HepG2 (cell line): ENCODE measurements at regions not wholly inside any gene's neighbourhood (a gene's known extent, or its start where the extent isn't known, plus 50 kb on each side); places are given as distances from the start of the nearest gene placed in this dataset.

Experiments used
- ATAC-seq: fragments of 200-7000 bp; cut with Tn5 transposase; 3 replicates; pipeline ENCODE4 v1.9.1; 2020; ENCODE audit warnings: mild to moderate bottlenecking, moderate library complexity
- BruUV-seq: library from RNA; stranded (reverse); fragments of 400-500 nt; replicated peaks from 2 replicates; lab custom pipeline; 2021; lab: Mats Ljungman, UMichigan
- CTCF ChIA-PET: fragments of 300-600 bp; formaldehyde crosslinking; extraction: SDS; loops from one replicate; lab custom pipeline; 2021; ENCODE audit warnings: low total read pairs, inconsistent platforms, low intra/inter-chr PET ratio; lab: Yijun Ruan, JAX
- POLR2A ChIA-PET: fragments of 350-600 bp; sonication (Branson Sonifier 250); formaldehyde crosslinking; loops from one replicate; lab custom pipeline; 2020; ENCODE audit warnings: antibody characterized with exemption, inconsistent platforms; lab: Yijun Ruan, JAX
- DNase-seq: peaks from one replicate; pipeline ENCODE4 v3.0.0-alpha.2; 2015; ENCODE audit warnings: low spot score
- FAIRE-seq: peaks from 3 replicates; lab custom pipeline; 2011; peaks lifted over from hg19 to GRCh38; lab: Jason Lieb, UNC
- H2AFZ ChIP-seq: one replicate; pipeline ENCODE4 v1.6.1; 2011; ENCODE audit warnings: low read length, inconsistent platforms
- H3K27ac ChIP-seq: fragments of 300-600 bp; 3 replicates; pipeline ENCODE4 v1.8.0; 2011; ENCODE audit warnings: mixed run types, mild to moderate bottlenecking, mixed read lengths, low read length, inconsistent platforms; ENCODE audit not compliant: insufficient read depth; ENCODE audit errors: extremely low read length
- H3K27me3 ChIP-seq, 2 experiments: fragments of 200-600 bp in 1 of 2; 2 replicates in 1 of 2; 3 replicates in 1 of 2; pipeline versions ENCODE4 v1.6.0 to v1.8.0; 2011; ENCODE audit warnings: low read length in 2 of 2, mild to moderate bottlenecking in 2 of 2, moderate library complexity in 2 of 2, inconsistent platforms in 1 of 2; ENCODE audit not compliant: insufficient read depth in 2 of 2, control insufficient read depth in 1 of 2
- H3K36me3 ChIP-seq, 2 experiments: fragments of 200-600 bp in 1 of 2; replicated peaks in 1 of 2; 2 replicates in 1 of 2; 3 replicates in 1 of 2; pipeline versions ENCODE4 v1.5.1 to v1.8.0; 2011; ENCODE audit warnings: low read length in 2 of 2, inconsistent platforms in 1 of 2; ENCODE audit not compliant: insufficient read depth in 2 of 2, control insufficient read depth in 1 of 2
- H3K4me1 ChIP-seq: 2 replicates; pipeline ENCODE4 v1.5.1; 2012; ENCODE audit warnings: low read length, inconsistent platforms; ENCODE audit not compliant: insufficient read depth
- H3K4me2 ChIP-seq: 2 replicates; pipeline ENCODE4 v1.6.0; 2011; ENCODE audit warnings: low read depth, low read length, inconsistent platforms
- H3K4me3 ChIP-seq, 3 experiments: fragments of 200-600 bp in 1 of 3; sonication (generic), shearing (Covaris generic) in 1 of 3; replicated peaks in 1 of 3; 2 replicates each; pipeline ENCODE4 v1.5.1; 2011 to 2016; ENCODE audit warnings: low read length in 3 of 3, inconsistent platforms in 2 of 3, low read depth in 2 of 3, mild to moderate bottlenecking in 2 of 3, control low read depth in 1 of 3, mixed read lengths in 1 of 3; ENCODE audit not compliant: insufficient read depth in 1 of 3
- H3K79me2 ChIP-seq: one replicate; pipeline ENCODE4 v1.6.1; 2011; ENCODE audit warnings: low read length, inconsistent platforms; ENCODE audit not compliant: insufficient read depth
- H3K9ac ChIP-seq: 2 replicates; pipeline ENCODE4 v1.6.0; 2011; ENCODE audit warnings: mild to moderate bottlenecking, low read depth, low read length, inconsistent platforms; ENCODE audit not compliant: insufficient read depth
- H3K9me3 ChIP-seq: 2 replicates; pipeline ENCODE4 v1.5.1; 2012; ENCODE audit warnings: mild to moderate bottlenecking, low read length
- H4K20me1 ChIP-seq: 2 replicates; pipeline ENCODE4 v1.6.0; 2011; ENCODE audit warnings: inconsistent platforms, mild to moderate bottlenecking, low read length, moderate library complexity; ENCODE audit not compliant: insufficient read depth
- AGO1 ChIP-seq: fragments of 200-400 bp; formaldehyde crosslinking; IDR thresholded peaks from 2 replicates; pipeline ENCODE4 v1.6.1; 2017; ENCODE audit warnings: mild to moderate bottlenecking, low read depth, low read length, moderate library complexity; ENCODE audit not compliant: poor library complexity, severe bottlenecking
- ARNT ChIP-seq: fragments of 450-650 bp; IDR thresholded peaks from 2 replicates; pipeline ENCODE4 v1.6.1; 2017
- DRAP1 ChIP-seq: IDR thresholded peaks from 2 replicates; pipeline ENCODE4 v1.6.1; 2016; ENCODE audit warnings: missing genetic modification reagents, missing compliant biosample characterization
- HMGA1 ChIP-seq: sonication (generic); formaldehyde crosslinking; conservative IDR thresholded peaks from 2 replicates; pipeline ENCODE4 v1.4.0; 2020; ENCODE audit warnings: missing genetic modification reagents
- MTA1 ChIP-seq: sonication (generic); formaldehyde crosslinking; IDR thresholded peaks from 2 replicates; pipeline ENCODE4 v1.4.0; 2020; ENCODE audit warnings: missing genetic modification reagents, mild to moderate bottlenecking, borderline replicate concordance
- NCOA2 ChIP-seq: sonication (generic); formaldehyde crosslinking; IDR thresholded peaks from 2 replicates; pipeline ENCODE4 v1.8.0; 2022; ENCODE audit warnings: inconsistent platforms
- PRDM15 ChIP-seq: sonication (generic); formaldehyde crosslinking; IDR thresholded peaks from 2 replicates; pipeline ENCODE4 v1.4.0; 2020; ENCODE audit warnings: missing genetic modification reagents
- RBM39 ChIP-seq: fragments of 200-400 bp; formaldehyde crosslinking; IDR thresholded peaks from one replicate; pipeline ENCODE4 v1.6.1; 2018; ENCODE audit warnings: antibody characterized with exemption, mild to moderate bottlenecking, low read depth, low read length; ENCODE audit not compliant: poor library complexity, severe bottlenecking
- ZNF296 ChIP-seq: sonication (generic); formaldehyde crosslinking; conservative IDR thresholded peaks from 2 replicates; pipeline ENCODE4 v1.5.0; 2020; ENCODE audit warnings: mild to moderate bottlenecking, missing genetic modification reagents
- WGBS: methylation state at CpG from one replicate; pipeline ENCODE4 v1.1.6; 2017; ENCODE audit warnings: low lambda C conversion rate; 5-methylcytosine and 5-hydroxymethylcytosine counted together
- in situ Hi-C: cut with HindIII; loops from 2 replicates; pipeline ENCODE4 v1.10.0; 2017; ENCODE audit warnings: low pct_unique_long_range_greater_than_20kb; ENCODE audit not compliant: extremely low pct_ligation_motif_present
- intact Hi-C: fragments of 100-400 bp; cut with micrococcal nuclease; formaldehyde crosslinking; loops from one replicate; pipeline ENCODE4 v1.10.0; 2022; ENCODE audit not compliant: unreplicated experiment
- TF ChIP-seq, protein P1 (sequence below): sonication (generic); formaldehyde crosslinking; IDR thresholded peaks from 2 replicates; pipeline ENCODE4 v1.5.0; 2020; ENCODE audit warnings: mild to moderate bottlenecking, missing genetic modification reagents
- TF ChIP-seq, protein P2 (sequence below): sonication (generic); formaldehyde crosslinking; IDR thresholded peaks from 2 replicates; pipeline ENCODE4 v1.8.1; 2023; ENCODE audit warnings: missing genetic modification reagents, mild to moderate bottlenecking, borderline replicate concordance

DNA sequence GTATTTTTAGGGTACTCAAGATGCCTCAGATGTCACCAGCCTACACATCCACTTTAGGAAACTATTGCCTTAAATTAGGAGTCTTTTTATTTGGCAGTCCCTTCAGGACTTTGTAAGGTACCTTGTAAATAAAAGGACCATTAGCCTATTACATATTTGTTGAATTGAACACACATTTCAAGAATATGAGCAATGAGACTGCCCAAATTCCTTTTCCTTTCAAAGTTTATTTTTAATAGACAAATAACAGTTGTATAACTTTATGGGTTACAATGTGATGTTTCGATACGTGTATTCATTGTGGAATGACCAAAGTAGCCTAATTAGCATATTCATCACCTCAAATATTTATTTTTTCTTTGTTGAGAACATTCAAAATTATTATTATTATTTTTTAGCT lies 176.7 kb upstream of the PDZRN3 start:
- no peaks in the 10 kb centered on the region for H3K36me3 ChIP-seq
- no peaks in the 10 kb centered on the region for H4K20me1 ChIP-seq
- POLR2A ChIA-PET, result no interaction called here
- ATAC-seq (no peak), DNase-seq (no peak), FAIRE-seq (no peak)
- H3K27me3 ChIP-seq, result no peaks in the 10 kb centered on the region
- CTCF ChIA-PET, result no interaction called here
- no peak overlapping the region for H3K27ac ChIP-seq
- in situ Hi-C loops (no loop called here), intact Hi-C loops (no loop called here)
- 1% methylated on average over 2 of the region's 2 CpGs for WGBS
- H3K79me2 ChIP-seq, result no peaks in the 10 kb centered on the region
- H2AFZ ChIP-seq, result no peak overlapping the region
- no TSS peak for BruUV-seq
- no peaks in the 10 kb centered on the region for H3K9me3 ChIP-seq
- no peak overlapping the region for H3K9ac ChIP-seq
- no peaks in the 10 kb centered on the region for H3K4me1 ChIP-seq
- no peak overlapping the region for H3K4me2 ChIP-seq
- no peak overlapping the region for H3K4me3 ChIP-seq
- no peak for TF ChIP-seq NCOA2
- TF ChIP-seq, protein P1, sequence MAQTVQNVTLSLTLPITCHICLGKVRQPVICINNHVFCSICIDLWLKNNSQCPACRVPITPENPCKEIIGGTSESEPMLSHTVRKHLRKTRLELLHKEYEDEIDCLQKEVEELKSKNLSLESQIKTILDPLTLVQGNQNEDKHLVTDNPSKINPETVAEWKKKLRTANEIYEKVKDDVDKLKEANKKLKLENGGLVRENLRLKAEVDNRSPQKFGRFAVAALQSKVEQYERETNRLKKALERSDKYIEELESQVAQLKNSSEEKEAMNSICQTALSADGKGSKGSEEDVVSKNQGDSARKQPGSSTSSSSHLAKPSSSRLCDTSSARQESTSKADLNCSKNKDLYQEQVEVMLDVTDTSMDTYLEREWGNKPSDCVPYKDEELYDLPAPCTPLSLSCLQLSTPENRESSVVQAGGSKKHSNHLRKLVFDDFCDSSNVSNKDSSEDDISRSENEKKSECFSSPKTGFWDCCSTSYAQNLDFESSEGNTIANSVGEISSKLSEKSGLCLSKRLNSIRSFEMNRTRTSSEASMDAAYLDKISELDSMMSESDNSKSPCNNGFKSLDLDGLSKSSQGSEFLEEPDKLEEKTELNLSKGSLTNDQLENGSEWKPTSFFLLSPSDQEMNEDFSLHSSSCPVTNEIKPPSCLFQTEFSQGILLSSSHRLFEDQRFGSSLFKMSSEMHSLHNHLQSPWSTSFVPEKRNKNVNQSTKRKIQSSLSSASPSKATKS, result no peak
- TF ChIP-seq DRAP1 (CRISPR knock-in tag), result no peak
- TF ChIP-seq ARNT, result no peak
- no peak for TF ChIP-seq RBM39
- no peak for TF ChIP-seq ZNF296 (CRISPR knock-in tag)
- TF ChIP-seq PRDM15 (CRISPR knock-in tag), result no peak
- TF ChIP-seq AGO1, result no peak
- TF ChIP-seq, protein P2, sequence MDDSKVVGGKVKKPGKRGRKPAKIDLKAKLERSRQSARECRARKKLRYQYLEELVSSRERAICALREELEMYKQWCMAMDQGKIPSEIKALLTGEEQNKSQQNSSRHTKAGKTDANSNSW, result no peak
- no peak for TF ChIP-seq HMGA1
- TF ChIP-seq MTA1 (CRISPR knock-in tag), result no peak
